H9 (cell line): ENCODE measurements at regions not wholly inside any gene's neighbourhood (a gene's known extent, or its start where the extent isn't known, plus 50 kb on each side); places are given as distances from the start of the nearest gene placed in this dataset.

Experiments used
- DNase-seq: peaks from one replicate; pipeline ENCODE4 v3.0.0-alpha.2; 2017
- H2AFZ ChIP-seq: one replicate; pipeline ENCODE4 v1.6.1; 2013; ENCODE audit warnings: mild to moderate bottlenecking, low read length, control low read depth, moderate library complexity
- H2AK5ac ChIP-seq: 2 replicates; pipeline ENCODE4 v1.6.1; 2013; ENCODE audit warnings: low read length, control low read depth, mixed read lengths; ENCODE audit not compliant: insufficient read length
- H2BK120ac ChIP-seq: one replicate; pipeline ENCODE4 v1.6.1; 2013; ENCODE audit warnings: low read depth, mild to moderate bottlenecking, low read length, control low read depth, inconsistent platforms; ENCODE audit not compliant: poor library complexity, severe bottlenecking
- H2BK12ac ChIP-seq: 2 replicates; pipeline ENCODE4 v1.6.1; 2013; ENCODE audit warnings: low read length, control low read depth, mixed read lengths, low read depth; ENCODE audit not compliant: insufficient read length
- H2BK15ac ChIP-seq: 2 replicates; pipeline ENCODE4 v1.6.1; 2013; ENCODE audit warnings: low read depth, low read length, control low read depth
- H2BK20ac ChIP-seq: one replicate; pipeline ENCODE4 v1.6.1; 2013; ENCODE audit warnings: low read depth, mild to moderate bottlenecking, low read length, control low read depth, inconsistent platforms; ENCODE audit not compliant: poor library complexity, severe bottlenecking
- H2BK5ac ChIP-seq: 2 replicates; pipeline ENCODE4 v1.6.1; 2013; ENCODE audit warnings: low read length, control low read depth, mixed read lengths; ENCODE audit not compliant: insufficient read length
- H3K14ac ChIP-seq: 2 replicates; pipeline ENCODE4 v1.6.1; 2013; ENCODE audit warnings: low read length, control low read depth; ENCODE audit not compliant: insufficient read depth
- H3K18ac ChIP-seq: 2 replicates; pipeline ENCODE4 v1.6.1; 2013; ENCODE audit warnings: low read depth, mild to moderate bottlenecking, mixed read lengths, low read length, control low read depth; ENCODE audit not compliant: insufficient read length
- H3K23ac ChIP-seq: 2 replicates; pipeline ENCODE4 v1.6.1; 2013; ENCODE audit warnings: low read length, control low read depth, mixed read lengths, low read depth; ENCODE audit not compliant: insufficient read length
- H3K23me2 ChIP-seq: 2 replicates; pipeline ENCODE4 v1.6.1; 2013; ENCODE audit warnings: low read depth, mild to moderate bottlenecking, mixed read lengths, low read length, control low read depth; ENCODE audit not compliant: insufficient read length, poor library complexity, severe bottlenecking
- H3K27ac ChIP-seq: 2 replicates; pipeline ENCODE4 v1.5.1; 2013; ENCODE audit warnings: low read length, control low read depth, mixed read lengths, low read depth; ENCODE audit not compliant: insufficient read length
- H3K27me3 ChIP-seq: 2 replicates; pipeline ENCODE4 v1.6.1; 2013; ENCODE audit warnings: low read length, control low read depth, inconsistent platforms; ENCODE audit not compliant: insufficient read depth
- H3K4ac ChIP-seq: 2 replicates; pipeline ENCODE4 v1.6.1; 2013; ENCODE audit warnings: low read depth, mild to moderate bottlenecking, control low read depth, inconsistent platforms, low read length, moderate library complexity
- H3K4me1 ChIP-seq: 2 replicates; pipeline ENCODE4 v1.6.1; 2013; ENCODE audit warnings: low read length, control low read depth, inconsistent platforms; ENCODE audit not compliant: insufficient read depth
- H3K4me2 ChIP-seq: 2 replicates; pipeline ENCODE4 v1.6.1; 2013; ENCODE audit warnings: low read length, control low read depth, mixed read lengths; ENCODE audit not compliant: insufficient read length, insufficient read depth
- H3K56ac ChIP-seq: 2 replicates; pipeline ENCODE4 v1.6.1; 2013; ENCODE audit warnings: low read depth, mild to moderate bottlenecking, mixed read lengths, low read length, control low read depth; ENCODE audit not compliant: insufficient read length
- H3K79me1 ChIP-seq: 2 replicates; pipeline ENCODE4 v1.6.1; 2013; ENCODE audit warnings: low read depth, mild to moderate bottlenecking, moderate library complexity, low read length, control low read depth, inconsistent platforms; ENCODE audit not compliant: insufficient read depth, poor library complexity, severe bottlenecking
- H3K79me2 ChIP-seq: 2 replicates; pipeline ENCODE4 v1.6.1; 2013; ENCODE audit warnings: low read length, control low read depth, inconsistent platforms; ENCODE audit not compliant: insufficient read depth
- H3K9ac ChIP-seq: 2 replicates; pipeline ENCODE4 v1.6.1; 2013; ENCODE audit warnings: low read length, control low read depth, mixed read lengths; ENCODE audit not compliant: insufficient read length; ENCODE audit errors: extremely low read depth
- H3K9me3 ChIP-seq: one replicate; pipeline ENCODE4 v1.6.1; 2013; ENCODE audit warnings: low read depth, low read length, inconsistent platforms; ENCODE audit not compliant: control insufficient read depth
- H3T11ph ChIP-seq: one replicate; pipeline ENCODE4 v1.6.1; 2013; ENCODE audit warnings: mild to moderate bottlenecking, low read length, control low read depth, inconsistent platforms
- H4K20me1 ChIP-seq: one replicate; pipeline ENCODE4 v1.6.1; 2013; ENCODE audit not compliant: control insufficient read depth, insufficient read length, insufficient read depth
- H4K5ac ChIP-seq: 2 replicates; pipeline ENCODE4 v1.6.1; 2013; ENCODE audit warnings: low read depth, mild to moderate bottlenecking, mixed read lengths, low read length, control low read depth; ENCODE audit not compliant: insufficient read length
- H4K8ac ChIP-seq: replicated peaks from 2 replicates; pipeline ENCODE4 v1.6.1; 2013; ENCODE audit warnings: low read length, control low read depth, mixed read lengths, low read depth; ENCODE audit not compliant: insufficient read length
- H4K91ac ChIP-seq: 2 replicates; pipeline ENCODE4 v1.6.1; 2013; ENCODE audit warnings: low read depth, mild to moderate bottlenecking, moderate library complexity, mixed read lengths, low read length, control low read depth; ENCODE audit not compliant: insufficient read length
- H3K27ac Mint-ChIP-seq, 3 experiments: 2 replicates in 2 of 3; 3 replicates in 1 of 3; pipeline ENCODE4 v1.8.0; 2020 to 2021; ENCODE audit warnings: mixed read lengths in 3 of 3, mild to moderate bottlenecking in 1 of 3, moderate library complexity in 1 of 3
- H3K27me3 Mint-ChIP-seq: 2 replicates; pipeline ENCODE4 v1.8.0; 2021; ENCODE audit warnings: low read depth, mild to moderate bottlenecking, moderate library complexity, mixed read lengths
- H3K36me3 Mint-ChIP-seq, 3 experiments: 2 replicates in 2 of 3; 3 replicates in 1 of 3; pipeline ENCODE4 v1.8.0; 2020 to 2021; ENCODE audit warnings: low read depth in 3 of 3, mixed read lengths in 3 of 3; ENCODE audit not compliant: insufficient read depth in 1 of 3
- H3K4me1 Mint-ChIP-seq, 2 experiments: 2 replicates each; pipeline ENCODE4 v1.8.0; 2020; ENCODE audit warnings: mixed read lengths in 2 of 2
- H3K4me3 Mint-ChIP-seq, 2 experiments: 2 replicates in 1 of 2; 3 replicates in 1 of 2; pipeline ENCODE4 v1.8.0; 2020 to 2021; ENCODE audit warnings: mild to moderate bottlenecking in 2 of 2, mixed read lengths in 2 of 2, moderate library complexity in 1 of 2
- H3K9me3 Mint-ChIP-seq, 2 experiments: 2 replicates in 1 of 2; 3 replicates in 1 of 2; pipeline ENCODE4 v1.8.0; 2020; ENCODE audit warnings: mild to moderate bottlenecking in 2 of 2, mixed read lengths in 2 of 2, moderate library complexity in 1 of 2
- CTCF ChIP-seq: fragments of 200-600 bp; sonication (generic); conservative IDR thresholded peaks from 3 replicates; pipeline ENCODE4 v1.8.0; 2021; ENCODE audit warnings: antibody characterized with exemption, mild to moderate bottlenecking
- WGBS: extraction: QIAGEN DNeasy Blood & Tissue Kit; methylation state at CpG from one replicate; pipeline ENCODE4 v1.1.7; 2013; ENCODE audit warnings: missing lambda C conversion rate, low lambda C conversion rate, mixed read lengths; ENCODE audit not compliant: insufficient read length; ENCODE audit errors: extremely low coverage; 5-methylcytosine and 5-hydroxymethylcytosine counted together

GRCh38 chr18:40937386-40937785, 1017.6 kb upstream of the PIK3C3 start:
- Histone ChIP-seq H3K79me1 (no peaks in the 10 kb centered on the region), H4K8ac (no peak overlapping the region), H2BK12ac (no peak overlapping the region), H4K5ac (no peak overlapping the region), H4K20me1 (no peaks in the 10 kb centered on the region), H3K4me1 (no peaks in the 10 kb centered on the region), H3K4me2 (no peak overlapping the region), H2BK5ac (no peak overlapping the region), H3K4ac (no peak overlapping the region), H3K56ac (no peak overlapping the region), H3K9ac (no peak overlapping the region), H3K27me3 (no peaks in the 10 kb centered on the region), H2BK20ac (no peak overlapping the region), H2BK120ac (no peak overlapping the region), H3K23ac (no peak overlapping the region), H3K18ac (no peak overlapping the region), H3K79me2 (no peaks in the 10 kb centered on the region), H4K91ac (no peak overlapping the region), H2AK5ac (no peak overlapping the region), H3T11ph (no peak overlapping the region), H3K27ac (no peak overlapping the region), H2AFZ (no peak overlapping the region), H3K23me2 (no peaks in the 10 kb centered on the region), H2BK15ac (no peak overlapping the region), H3K14ac (no peak overlapping the region), H3K9me3 (no peaks in the 10 kb centered on the region)
- no peak for TF ChIP-seq CTCF
- no peak for DNase-seq
- no peaks in the 10 kb centered on the region for H3K27me3 Mint-ChIP-seq
- H3K36me3 Mint-ChIP-seq = no peaks in the 10 kb centered on the region
- H3K4me1 Mint-ChIP-seq = peaks cover 4 to 5% of the 10 kb centered on the region in 2 experiments
- no peak overlapping the region for H3K27ac Mint-ChIP-seq
- no peaks in the 10 kb centered on the region; a peak in 1 of 5 replicates for H3K9me3 Mint-ChIP-seq
- H3K4me3 Mint-ChIP-seq = no peak overlapping the region
- WGBS = no CpG with 5 or more reads among the region's 2 CpGs
